Erythroblast (primary cell): ENCODE measurements at regions not wholly inside any gene's neighbourhood (a gene's known extent, or its start where the extent isn't known, plus 50 kb on each side); places are given as distances from the start of the nearest gene placed in this dataset.

Source experiments
- GATA1 ChIP-seq: IDR thresholded peaks from 2 replicates; pipeline ENCODE4 v1.6.1; 2011; ENCODE audit warnings: low read depth, mild to moderate bottlenecking, control low read depth, low read length, moderate library complexity
- POLR2A ChIP-seq: IDR thresholded peaks from 2 replicates; pipeline ENCODE4 v1.6.1; 2011; ENCODE audit warnings: mild to moderate bottlenecking, low read length

DNA sequence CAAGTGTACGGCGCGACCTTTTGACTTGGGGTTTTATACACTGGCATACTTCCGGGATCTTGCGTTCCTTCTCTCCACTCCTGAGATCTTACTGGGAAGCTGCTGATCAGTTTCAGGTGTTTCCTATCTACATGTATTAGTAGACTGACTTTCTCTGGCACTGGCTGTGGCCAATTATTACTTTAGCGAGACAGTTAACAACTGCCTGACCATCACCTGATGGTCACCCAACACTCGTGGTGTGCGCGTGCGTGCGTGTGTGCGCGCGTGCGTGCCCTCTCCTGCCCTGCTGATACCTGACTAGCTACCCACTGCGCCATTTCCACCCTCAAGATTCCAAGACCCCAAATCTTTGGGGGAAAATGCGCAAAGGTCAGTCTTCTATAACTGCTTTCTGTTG is 249.9 kb downstream of the AEBP2 start:
- TF ChIP-seq POLR2A (no peak), GATA1 (no peak)
